ENCODE measurements at regions not wholly inside any gene's neighbourhood (a gene's known extent, or its start where the extent isn't known, plus 50 kb on each side); places are given as distances from the start of the nearest gene placed in this dataset.

DNA sequence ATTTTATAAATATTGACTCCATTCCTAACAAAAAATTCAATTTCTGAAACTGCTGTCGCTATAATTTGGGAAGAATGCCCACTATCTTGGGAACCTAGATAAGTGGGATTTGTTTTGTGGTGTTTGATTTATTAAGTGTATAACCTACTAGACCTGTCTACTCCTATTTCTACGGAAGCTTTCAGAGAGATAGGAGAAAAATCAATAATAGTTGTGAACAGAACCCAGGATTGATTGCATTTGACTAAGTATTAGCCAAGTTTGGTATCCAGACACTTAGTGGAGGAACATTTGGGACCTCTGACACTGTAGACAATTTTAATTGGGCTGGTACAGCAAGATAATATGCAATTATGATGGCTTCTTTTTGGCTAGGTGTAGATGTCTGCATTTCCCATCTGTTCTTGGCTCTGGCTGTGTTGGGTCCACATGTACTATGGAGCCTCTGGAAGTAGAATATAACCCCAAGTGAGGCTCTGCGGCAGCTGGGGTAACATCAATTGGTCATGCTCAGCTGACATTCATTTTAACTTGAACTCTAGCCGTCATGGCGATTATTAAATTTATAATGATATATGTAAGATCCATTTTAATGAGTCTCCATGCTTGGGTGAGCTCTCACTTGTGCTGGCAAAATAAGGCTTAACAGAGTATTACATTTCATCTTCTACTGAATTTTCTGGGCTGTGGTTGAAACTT is 111.5 kb upstream of the E2F8 start:
- TF ChIP-seq TAF1 (IDR thresholded peaks at IDR 0.05; ENCODE audit: borderline replicate concordance, insufficient read depth, low read length) (no peak), REST (IDR thresholded peaks at IDR 0.05; ENCODE audit: insufficient read depth in 1 of 2, low read depth in 2 of 2, low read length in 2 of 2) (no peak), POLR2AphosphoS5 (IDR thresholded peaks at IDR 0.05; ENCODE audit: low read depth, low read length) (no peak), FOXP2 (optimal IDR thresholded peaks at IDR 0.05; ENCODE audit: borderline replicate concordance, extremely low read depth, extremely low read length, insufficient read depth) (no peak), SIN3A (IDR thresholded peaks at IDR 0.05; ENCODE audit: borderline replicate concordance, insufficient read depth, low read length) (no peak)

All from PFSK-1 (cell line).